ENCODE measurements at regions not wholly inside any gene's neighbourhood (a gene's known extent, or its start where the extent isn't known, plus 50 kb on each side); places are given as distances from the start of the nearest gene placed in this dataset.

DNA sequence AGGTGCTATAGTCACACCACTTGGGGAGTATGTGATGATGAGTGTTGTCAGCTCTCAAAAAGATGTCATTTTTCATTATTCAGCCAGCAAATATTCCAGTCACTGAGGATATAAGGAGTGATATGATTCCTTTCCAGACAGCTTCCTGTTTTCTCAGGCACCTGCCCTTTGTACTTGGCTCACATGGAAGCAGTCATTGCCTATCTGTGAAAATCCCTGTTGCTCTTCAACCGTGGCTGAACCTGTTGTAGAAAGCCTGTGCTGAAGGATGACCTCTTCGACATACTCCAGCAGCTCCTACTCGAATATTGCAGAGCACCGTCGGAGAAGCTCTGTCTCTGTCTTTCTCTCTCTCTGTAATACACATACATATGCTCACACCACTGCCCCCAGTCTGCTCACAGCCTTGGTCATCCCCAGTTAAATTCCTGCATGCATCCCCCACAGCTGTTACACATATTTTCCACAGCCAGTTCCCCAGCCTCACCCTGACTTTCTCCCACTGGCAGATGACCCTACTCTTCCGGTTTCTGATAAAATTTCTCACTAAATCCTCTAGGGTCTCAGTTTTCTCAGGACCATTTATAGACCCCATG lies 204.2 kb upstream of the ARGLU1 start:
- H3K4me3 ChIP-seq (ENCODE audit: control insufficient read depth, low read depth, low read length): no peak overlapping the region
- TF ChIP-seq, protein P1, sequence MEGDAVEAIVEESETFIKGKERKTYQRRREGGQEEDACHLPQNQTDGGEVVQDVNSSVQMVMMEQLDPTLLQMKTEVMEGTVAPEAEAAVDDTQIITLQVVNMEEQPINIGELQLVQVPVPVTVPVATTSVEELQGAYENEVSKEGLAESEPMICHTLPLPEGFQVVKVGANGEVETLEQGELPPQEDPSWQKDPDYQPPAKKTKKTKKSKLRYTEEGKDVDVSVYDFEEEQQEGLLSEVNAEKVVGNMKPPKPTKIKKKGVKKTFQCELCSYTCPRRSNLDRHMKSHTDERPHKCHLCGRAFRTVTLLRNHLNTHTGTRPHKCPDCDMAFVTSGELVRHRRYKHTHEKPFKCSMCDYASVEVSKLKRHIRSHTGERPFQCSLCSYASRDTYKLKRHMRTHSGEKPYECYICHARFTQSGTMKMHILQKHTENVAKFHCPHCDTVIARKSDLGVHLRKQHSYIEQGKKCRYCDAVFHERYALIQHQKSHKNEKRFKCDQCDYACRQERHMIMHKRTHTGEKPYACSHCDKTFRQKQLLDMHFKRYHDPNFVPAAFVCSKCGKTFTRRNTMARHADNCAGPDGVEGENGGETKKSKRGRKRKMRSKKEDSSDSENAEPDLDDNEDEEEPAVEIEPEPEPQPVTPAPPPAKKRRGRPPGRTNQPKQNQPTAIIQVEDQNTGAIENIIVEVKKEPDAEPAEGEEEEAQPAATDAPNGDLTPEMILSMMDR (conservative IDR thresholded peaks at IDR 0.05; ENCODE audit: control insufficient read depth, insufficient read depth, low read depth, low read length): no peak
- no peak for DNase-seq (ENCODE audit: low read depth)

GRCh38 chr13:106768991-106769390 lies 201.1 kb upstream of the ARGLU1 start:
- TF ChIP-seq, protein P1 (conservative IDR thresholded peaks at IDR 0.05; ENCODE audit: control insufficient read depth, insufficient read depth, low read depth, low read length): no peak

GRCh38 chr13:106762708-106763107 lies 194.8 kb upstream of the ARGLU1 start:
- TF ChIP-seq, protein P1 (conservative IDR thresholded peaks at IDR 0.05; ENCODE audit: control insufficient read depth, insufficient read depth, low read depth, low read length): no peak
- DNase-seq (ENCODE audit: low read depth): no peak
- H3K4me3 ChIP-seq (ENCODE audit: control insufficient read depth, low read depth, low read length): no peak overlapping the region

More at GRCh38 chr13:106768991-106769390, 201.1 kb upstream of the ARGLU1 start:
- H3K4me3 ChIP-seq (ENCODE audit: control insufficient read depth, low read depth, low read length): no peak overlapping the region
- no peak for DNase-seq (ENCODE audit: low read depth)

GRCh38 chr13:106756446-106756845 lies 188.5 kb upstream of the ARGLU1 start:
- no peak for DNase-seq (ENCODE audit: low read depth)
- H3K4me3 ChIP-seq (ENCODE audit: control insufficient read depth, low read depth, low read length): no peak overlapping the region
- TF ChIP-seq, protein P1 (conservative IDR thresholded peaks at IDR 0.05; ENCODE audit: control insufficient read depth, insufficient read depth, low read depth, low read length): no peak

GRCh38 chr13:106755542-106755941 lies 187.6 kb upstream of the ARGLU1 start:
- no peak for DNase-seq (ENCODE audit: low read depth)
- no peak overlapping the region for H3K4me3 ChIP-seq (ENCODE audit: control insufficient read depth, low read depth, low read length)
- TF ChIP-seq, protein P1 (conservative IDR thresholded peaks at IDR 0.05; ENCODE audit: control insufficient read depth, insufficient read depth, low read depth, low read length): no peak

GRCh38 chr13:106753251-106753650 lies 185.3 kb upstream of the ARGLU1 start:
- H3K4me3 ChIP-seq (ENCODE audit: control insufficient read depth, low read depth, low read length): no peak overlapping the region
- no peak for DNase-seq (ENCODE audit: low read depth)
- TF ChIP-seq, protein P1 (conservative IDR thresholded peaks at IDR 0.05; ENCODE audit: control insufficient read depth, insufficient read depth, low read depth, low read length): no peak

Measured in fibroblast of mammary gland (primary cell).